Cardiac septum (tissue), 1 donor: ENCODE measurements at regions not wholly inside any gene's neighbourhood (a gene's known extent, or its start where the extent isn't known, plus 50 kb on each side); places are given as distances from the start of the nearest gene placed in this dataset.
A peak's percentile ranks its signal among the peaks of the same experiment; 100 is the strongest.
"Not testable (repeated sequence)": the region's sequence is repeated elsewhere in the genome, so short reads cannot be mapped to it uniquely, and the experiment has no call there.

Experiments used
- DNase-seq: peaks from one replicate; pipeline ENCODE4 v3.0.0-alpha.2; 2020; ENCODE audit warnings: low spot score
- intact Hi-C: fragments of 100-400 bp; cut with DNase I; formaldehyde crosslinking; loops from one replicate; pipeline ENCODE4 v1.14.0; 2022
- donor health status: DM: no; HTN: no; CAD: no.

DNA sequence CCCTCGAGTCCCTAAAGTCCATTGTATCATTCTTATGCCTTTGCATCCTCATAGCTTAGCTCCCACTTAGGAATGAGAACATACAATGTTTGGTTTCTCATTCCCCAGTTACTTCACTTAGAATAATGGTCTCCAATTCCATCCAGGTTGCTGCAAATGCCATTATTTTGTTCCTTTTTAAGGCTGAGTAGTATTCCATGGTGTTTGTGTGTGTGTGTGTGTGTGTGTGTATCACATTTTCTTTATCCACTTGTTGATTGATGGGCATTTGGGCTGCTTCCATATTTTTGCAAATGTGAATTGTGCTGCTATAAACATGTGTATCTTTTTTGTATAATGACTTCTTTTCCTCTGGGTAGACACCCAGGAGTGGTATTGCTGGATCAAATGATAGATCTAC lies 59.5 kb upstream of the PITX1 start:
- intact Hi-C loops, DNase-seq: not testable (repeated sequence)

DNA sequence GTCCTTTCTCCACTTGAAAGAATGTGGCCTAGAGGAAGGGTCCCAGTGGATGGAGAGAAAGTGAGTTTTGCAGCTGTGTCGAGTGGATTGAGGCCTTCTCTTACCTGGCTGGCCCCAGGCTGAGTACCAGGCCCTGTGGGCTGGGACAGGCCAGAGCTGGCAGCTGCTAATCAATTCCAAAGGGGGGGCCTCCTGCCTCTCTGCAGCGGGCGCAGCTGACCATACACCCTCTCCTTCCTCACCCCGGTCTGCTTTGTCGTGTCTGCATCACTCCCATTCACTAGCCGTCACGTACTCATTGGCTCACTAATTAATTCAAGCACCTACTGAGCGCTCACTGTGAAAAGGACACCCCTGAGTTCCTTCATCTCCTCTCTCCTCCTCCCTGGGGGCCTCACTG lies 58.4 kb upstream of the PITX1 start:
- intact Hi-C loops, result no loop called here
- peak; percentile 54 for DNase-seq

DNA sequence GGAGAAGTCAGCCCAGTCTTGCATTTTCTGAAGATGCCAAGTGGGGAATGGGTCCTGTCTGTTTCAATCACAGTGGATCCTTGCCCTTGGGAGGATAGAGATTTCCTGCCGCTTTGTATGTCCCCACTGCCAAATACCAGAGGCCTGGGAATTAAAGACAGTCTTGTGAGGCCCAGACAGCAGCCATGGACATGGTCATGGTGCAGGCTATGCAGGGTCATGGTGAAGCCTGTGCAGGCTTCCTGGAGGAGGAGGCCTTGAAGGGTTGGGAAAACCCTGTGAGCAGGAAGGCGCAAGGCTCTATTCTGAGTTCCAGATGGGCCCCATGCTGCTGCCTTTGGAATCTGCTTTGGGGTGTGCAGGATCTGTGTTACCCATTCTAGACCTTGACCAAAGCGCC lies 57.3 kb upstream of the PITX1 start:
- DNase-seq, result peak; percentile 38

DNA sequence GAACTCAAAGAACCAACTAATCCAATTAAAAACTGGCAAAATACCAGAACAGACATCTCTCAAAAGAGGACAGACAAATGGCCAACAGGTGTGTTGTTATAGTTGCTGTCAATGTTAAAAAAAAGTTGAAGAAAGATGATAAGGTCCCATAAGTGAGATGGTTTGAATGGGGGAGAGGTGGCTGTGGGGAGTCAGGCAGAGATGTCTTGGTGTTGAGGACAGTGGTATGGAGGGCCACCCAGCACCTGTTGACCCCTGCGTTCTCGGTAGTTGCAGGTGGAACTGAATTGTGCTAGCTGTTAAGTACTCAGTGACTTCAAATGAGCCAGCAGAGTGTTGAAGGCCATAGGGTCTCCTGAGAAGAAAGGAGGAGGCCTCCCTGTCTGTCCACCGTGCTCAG lies 55.9 kb upstream of the PITX1 start:
- peak; percentile 36 for DNase-seq
- intact Hi-C loops, result no loop called here

More for the DNA sequence above, 57.3 kb upstream of the PITX1 start:
- intact Hi-C loops, result no loop called here

DNA sequence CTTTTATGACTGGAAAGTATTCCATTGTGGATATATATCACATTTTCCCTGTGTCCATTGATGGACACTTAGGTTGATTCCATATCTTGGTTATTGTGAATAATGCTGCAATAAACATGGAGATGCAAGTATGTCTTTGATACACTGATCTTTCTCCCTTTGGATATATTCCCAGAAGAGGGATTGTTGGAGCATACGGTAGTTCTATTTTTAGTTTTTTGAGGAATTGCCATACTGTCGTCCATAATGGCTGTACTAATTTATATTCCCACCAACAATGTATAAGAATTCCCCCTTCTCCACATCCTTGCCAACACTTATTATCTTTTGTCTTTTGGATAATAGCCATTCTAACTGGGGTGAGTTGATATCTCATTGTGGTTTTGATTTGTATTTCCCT lies 54.9 kb upstream of the PITX1 start:
- no peak for DNase-seq
- intact Hi-C loops, result no loop called here

DNA sequence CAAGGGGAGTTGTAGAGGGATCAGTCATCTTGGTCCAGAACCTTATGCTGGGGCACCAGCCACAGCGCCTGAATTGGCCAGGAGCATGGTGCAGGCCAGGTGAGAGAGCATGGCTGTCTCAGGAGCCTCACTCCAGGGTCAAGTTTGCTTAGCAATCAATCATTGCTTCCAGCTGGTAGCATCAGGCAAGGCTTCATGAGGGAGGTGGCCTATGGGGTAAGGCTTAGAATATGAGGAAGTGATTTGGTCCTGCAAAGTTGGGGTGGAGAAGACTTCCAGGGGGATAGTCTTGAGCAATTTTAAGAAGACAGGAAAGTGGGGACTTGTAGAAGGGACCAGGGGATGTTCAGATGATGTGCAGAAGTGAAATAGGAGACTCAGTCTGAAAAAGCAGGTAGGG lies 53.9 kb upstream of the PITX1 start:
- intact Hi-C loops, result no loop called here
- peak; percentile 31 for DNase-seq

DNA sequence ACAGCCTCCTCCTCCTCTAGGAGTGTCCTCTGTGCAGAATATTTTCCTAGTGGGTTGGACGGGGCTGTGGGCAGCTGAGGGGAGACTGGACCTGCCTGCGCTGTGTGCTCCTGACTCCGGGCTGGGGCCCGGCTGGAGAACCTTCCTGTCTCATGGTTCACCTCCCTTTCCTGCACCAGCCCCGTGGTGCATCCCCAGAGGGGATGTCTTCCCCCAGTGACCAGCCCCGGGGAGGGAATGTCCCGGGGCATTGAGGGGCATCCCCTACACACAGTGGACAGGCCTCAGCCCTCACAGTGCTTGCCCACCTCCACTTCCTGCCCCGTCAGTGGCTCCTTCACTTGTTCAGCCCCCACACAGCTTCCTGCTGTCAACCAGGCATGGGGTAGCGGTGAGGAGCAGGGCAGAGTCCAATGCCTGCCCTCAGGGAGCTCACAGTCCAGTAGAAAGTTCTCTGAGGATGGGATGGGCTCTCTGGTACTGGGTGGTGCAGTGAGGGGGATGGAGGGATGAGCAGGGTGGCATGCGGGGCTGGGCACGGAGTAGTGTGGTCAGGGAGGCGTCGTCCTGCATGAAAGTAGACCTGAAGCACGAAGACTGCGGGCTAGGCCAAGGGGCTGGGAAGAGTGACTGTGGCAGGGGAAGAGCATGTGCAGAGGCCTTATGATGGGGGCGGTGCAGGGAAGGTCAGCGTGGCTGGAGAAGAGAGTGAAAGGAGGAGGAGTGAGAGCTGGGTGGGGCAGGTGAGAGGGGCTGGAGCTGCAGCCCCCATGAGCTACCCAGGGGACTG lies 52.1 kb upstream of the PITX1 start:
- intact Hi-C loops, result no loop called here
- peak; percentile 63 for DNase-seq

DNA sequence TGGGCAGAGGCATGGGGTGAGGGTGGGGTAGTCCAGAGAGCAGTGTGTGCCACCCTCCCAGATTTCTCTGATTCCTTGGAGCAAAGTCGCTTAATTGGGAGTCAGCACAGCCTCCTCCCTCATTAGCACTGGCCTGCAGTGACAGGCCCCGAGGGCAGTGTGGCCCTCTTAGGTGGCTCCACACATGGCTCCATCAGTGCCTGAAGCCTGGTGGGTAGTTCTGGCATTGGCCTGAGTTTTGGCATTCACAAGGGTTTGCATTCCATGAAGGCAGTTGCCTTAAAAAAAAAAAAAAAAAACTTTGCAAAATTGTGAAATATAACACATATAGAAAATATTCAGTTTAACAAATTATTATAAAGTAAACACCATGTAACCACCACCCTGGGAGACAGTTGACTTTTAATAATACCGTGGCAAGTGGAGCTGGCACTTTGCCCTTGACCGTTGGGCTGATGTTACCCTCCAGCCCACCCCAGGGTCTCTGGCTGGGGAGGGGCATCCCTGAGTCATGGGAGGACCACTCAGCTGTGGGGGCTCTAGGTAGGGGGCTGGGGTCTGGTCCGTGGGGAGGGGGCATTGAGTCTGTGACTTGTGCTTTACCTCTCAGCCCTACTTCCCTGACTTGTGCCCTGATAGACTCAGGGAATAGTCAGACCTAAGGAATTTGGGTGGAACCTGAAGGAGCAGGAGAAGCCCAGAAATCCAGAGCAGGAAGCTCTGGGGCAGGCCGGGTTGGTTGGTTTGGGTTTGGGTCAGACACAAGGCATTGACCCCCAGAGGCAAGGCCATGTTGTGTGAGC lies 51.3 kb upstream of the PITX1 start:
- DNase-seq, result peak; percentile 46

More for the DNA sequence above, 51.3 kb upstream of the PITX1 start:
- intact Hi-C loops, result no loop called here
